ENCODE measurements at regions not wholly inside any gene's neighbourhood (a gene's known extent, or its start where the extent isn't known, plus 50 kb on each side); places are given as distances from the start of the nearest gene placed in this dataset.

DNA sequence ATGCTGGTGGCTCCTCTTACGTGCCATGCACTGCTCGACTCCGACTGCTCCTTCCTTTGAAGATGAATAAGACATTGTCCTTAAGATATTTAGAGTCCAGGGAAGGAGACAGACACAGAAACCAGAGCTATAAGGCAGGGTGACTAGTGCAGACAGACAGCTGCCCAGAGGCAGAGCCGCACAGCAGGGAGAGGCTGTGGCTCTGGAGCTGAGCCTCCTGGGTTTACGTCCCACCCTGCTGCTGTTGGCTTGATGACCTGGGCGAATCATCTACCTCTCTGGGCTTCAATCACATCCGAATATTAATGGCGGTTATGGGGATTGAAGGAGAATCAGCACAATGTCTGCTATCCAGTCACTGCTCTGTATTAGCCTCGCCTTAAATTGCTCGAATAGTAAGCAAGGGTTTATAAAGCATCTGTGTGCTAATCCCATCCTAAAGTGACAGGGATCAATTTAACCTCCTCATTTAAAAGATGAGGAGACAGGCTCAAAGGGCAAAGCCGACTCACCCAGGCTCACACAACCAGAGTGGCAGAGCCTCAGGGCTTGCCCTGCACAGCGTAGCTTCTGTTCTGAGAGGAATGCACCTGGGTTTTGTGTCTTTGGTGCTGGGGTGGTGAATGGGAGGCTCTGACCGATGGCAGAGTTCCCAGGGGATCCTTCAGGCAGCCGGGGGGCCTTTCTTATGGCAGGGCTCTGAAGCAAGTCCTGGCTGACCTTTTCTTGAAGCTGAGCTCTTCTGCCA is 284.1 kb downstream of the MYCN start:
- no peak overlapping the region for H3K9ac ChIP-seq (ENCODE audit: low read length)
- H3K27ac ChIP-seq (ENCODE audit: low read depth, low read length, poor library complexity, severe bottlenecking), result no peak overlapping the region
- no peak overlapping the region for H2AFZ ChIP-seq (ENCODE audit: low read length)
- H3K79me2 ChIP-seq (ENCODE audit: insufficient read depth, low read length), result no peaks in the 10 kb centered on the region
- H3F3A ChIP-seq (ENCODE audit: insufficient read depth, low read length), result no peaks in the 10 kb centered on the region
- H3K27me3 ChIP-seq (ENCODE audit: insufficient read depth, low read length), result no peaks in the 10 kb centered on the region
- no peaks in the 10 kb centered on the region for H3K4me1 ChIP-seq (ENCODE audit: insufficient read depth, low read length, severe bottlenecking)
- no peak overlapping the region for H3K4me2 ChIP-seq (ENCODE audit: low read length)
- H3K9me3 ChIP-seq (ENCODE audit: low read length), result no peaks in the 10 kb centered on the region
- no peaks in the 10 kb centered on the region for H3K9me2 ChIP-seq (ENCODE audit: low read depth, low read length)
- no peak for TF ChIP-seq EZH2 (IDR thresholded peaks at IDR 0.05; ENCODE audit: borderline replicate concordance, low read length)
- TF ChIP-seq, protein P1, sequence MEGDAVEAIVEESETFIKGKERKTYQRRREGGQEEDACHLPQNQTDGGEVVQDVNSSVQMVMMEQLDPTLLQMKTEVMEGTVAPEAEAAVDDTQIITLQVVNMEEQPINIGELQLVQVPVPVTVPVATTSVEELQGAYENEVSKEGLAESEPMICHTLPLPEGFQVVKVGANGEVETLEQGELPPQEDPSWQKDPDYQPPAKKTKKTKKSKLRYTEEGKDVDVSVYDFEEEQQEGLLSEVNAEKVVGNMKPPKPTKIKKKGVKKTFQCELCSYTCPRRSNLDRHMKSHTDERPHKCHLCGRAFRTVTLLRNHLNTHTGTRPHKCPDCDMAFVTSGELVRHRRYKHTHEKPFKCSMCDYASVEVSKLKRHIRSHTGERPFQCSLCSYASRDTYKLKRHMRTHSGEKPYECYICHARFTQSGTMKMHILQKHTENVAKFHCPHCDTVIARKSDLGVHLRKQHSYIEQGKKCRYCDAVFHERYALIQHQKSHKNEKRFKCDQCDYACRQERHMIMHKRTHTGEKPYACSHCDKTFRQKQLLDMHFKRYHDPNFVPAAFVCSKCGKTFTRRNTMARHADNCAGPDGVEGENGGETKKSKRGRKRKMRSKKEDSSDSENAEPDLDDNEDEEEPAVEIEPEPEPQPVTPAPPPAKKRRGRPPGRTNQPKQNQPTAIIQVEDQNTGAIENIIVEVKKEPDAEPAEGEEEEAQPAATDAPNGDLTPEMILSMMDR (IDR thresholded peaks at IDR 0.05; ENCODE audit: low read length), result no peak
- no peak overlapping the region for H3K4me3 ChIP-seq (ENCODE audit: low read depth, low read length, poor library complexity, severe bottlenecking)
- H4K20me1 ChIP-seq (ENCODE audit: insufficient read depth, low read length), result no peaks in the 10 kb centered on the region
- no peaks in the 10 kb centered on the region for H3K36me3 ChIP-seq (ENCODE audit: insufficient read depth, low read length)

DNA sequence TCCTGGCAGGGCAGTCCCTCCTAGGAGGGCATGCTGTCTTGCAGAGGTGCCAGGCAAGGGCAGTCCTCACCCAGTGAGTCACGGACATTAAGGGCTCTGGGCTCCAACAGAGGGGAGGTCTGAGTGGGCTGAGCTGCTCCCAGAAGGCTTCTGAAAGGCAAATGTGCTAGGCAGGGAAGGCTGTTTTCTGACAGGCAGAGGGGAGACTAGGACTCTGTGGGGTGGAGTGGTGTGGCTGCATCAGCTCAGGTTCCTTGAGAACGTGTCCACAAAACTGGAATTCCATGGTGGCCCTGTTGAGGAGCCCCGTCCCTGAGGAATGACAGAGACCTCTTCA is 283.5 kb downstream of the MYCN start:
- TF ChIP-seq EZH2 (IDR thresholded peaks at IDR 0.05; ENCODE audit: borderline replicate concordance, low read length), result no peak
- TF ChIP-seq, protein P1 (IDR thresholded peaks at IDR 0.05; ENCODE audit: low read length), result no peak
- no peaks in the 10 kb centered on the region for H3K36me3 ChIP-seq (ENCODE audit: insufficient read depth, low read length)
- H3K4me3 ChIP-seq (ENCODE audit: low read depth, low read length, poor library complexity, severe bottlenecking), result no peak overlapping the region
- H3K4me1 ChIP-seq (ENCODE audit: insufficient read depth, low read length, severe bottlenecking), result no peaks in the 10 kb centered on the region
- no peak overlapping the region for H3K27ac ChIP-seq (ENCODE audit: low read depth, low read length, poor library complexity, severe bottlenecking)
- H3K9me3 ChIP-seq (ENCODE audit: low read length), result no peaks in the 10 kb centered on the region
- H3K79me2 ChIP-seq (ENCODE audit: insufficient read depth, low read length), result no peaks in the 10 kb centered on the region
- no peaks in the 10 kb centered on the region for H3K27me3 ChIP-seq (ENCODE audit: insufficient read depth, low read length)
- H2AFZ ChIP-seq (ENCODE audit: low read length), result no peak overlapping the region
- H3K4me2 ChIP-seq (ENCODE audit: low read length), result no peak overlapping the region
- no peaks in the 10 kb centered on the region for H3F3A ChIP-seq (ENCODE audit: insufficient read depth, low read length)
- H3K9me2 ChIP-seq (ENCODE audit: low read depth, low read length), result no peaks in the 10 kb centered on the region
- H3K9ac ChIP-seq (ENCODE audit: low read length), result no peak overlapping the region
- no peaks in the 10 kb centered on the region for H4K20me1 ChIP-seq (ENCODE audit: insufficient read depth, low read length)

DNA sequence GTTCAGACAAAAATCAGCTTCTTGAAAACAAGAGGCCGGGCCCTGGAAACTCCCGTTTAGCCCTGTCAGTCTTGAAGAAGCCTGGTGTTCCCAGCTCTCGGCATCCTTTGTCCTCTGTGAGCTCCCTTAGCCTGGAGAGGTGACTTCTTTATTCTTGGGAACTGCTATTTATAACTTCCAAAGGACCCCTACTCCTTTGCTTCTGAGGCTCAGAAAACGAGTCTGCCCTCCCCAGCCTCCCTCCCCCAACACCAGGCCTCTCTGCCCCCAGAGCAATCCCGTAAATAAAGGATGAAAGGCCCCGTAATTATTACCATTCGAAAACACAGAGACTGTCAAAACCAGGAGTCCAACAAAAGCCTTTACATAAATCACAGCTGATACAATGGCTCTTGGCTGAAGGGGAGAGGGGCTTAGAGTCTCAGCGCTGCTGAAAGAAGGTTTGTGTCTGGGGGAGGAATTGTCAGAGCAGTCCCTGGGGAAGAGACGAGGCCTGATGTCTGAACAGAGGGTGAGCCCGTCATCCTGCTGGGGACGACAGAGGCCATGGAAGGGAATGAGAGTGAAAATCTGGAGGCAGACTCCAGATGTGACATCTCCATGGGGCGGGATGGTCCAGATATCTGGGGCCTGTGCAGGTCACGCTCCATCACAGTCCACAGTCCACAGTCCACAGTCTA is 283.0 kb downstream of the MYCN start:
- Histone ChIP-seq H2AFZ (ENCODE audit: low read length) (no peak overlapping the region), H3K27ac (ENCODE audit: low read depth, low read length, poor library complexity, severe bottlenecking) (no peak overlapping the region), H3K79me2 (ENCODE audit: insufficient read depth, low read length) (no peaks in the 10 kb centered on the region), H3K9me2 (ENCODE audit: low read depth, low read length) (no peaks in the 10 kb centered on the region), H3K36me3 (ENCODE audit: insufficient read depth, low read length) (no peaks in the 10 kb centered on the region), H3K27me3 (ENCODE audit: insufficient read depth, low read length) (no peaks in the 10 kb centered on the region), H3F3A (ENCODE audit: insufficient read depth, low read length) (no peaks in the 10 kb centered on the region), H3K4me3 (ENCODE audit: low read depth, low read length, poor library complexity, severe bottlenecking) (no peak overlapping the region), H3K4me2 (ENCODE audit: low read length) (no peak overlapping the region), H4K20me1 (ENCODE audit: insufficient read depth, low read length) (no peaks in the 10 kb centered on the region), H3K9me3 (ENCODE audit: low read length) (no peaks in the 10 kb centered on the region), H3K9ac (ENCODE audit: low read length) (no peak overlapping the region), H3K4me1 (ENCODE audit: insufficient read depth, low read length, severe bottlenecking) (no peaks in the 10 kb centered on the region)
- TF ChIP-seq, protein P1 (IDR thresholded peaks at IDR 0.05; ENCODE audit: low read length), result no peak
- TF ChIP-seq EZH2 (IDR thresholded peaks at IDR 0.05; ENCODE audit: borderline replicate concordance, low read length), result no peak
